ENCODE measurements at regions not wholly inside any gene's neighbourhood (a gene's known extent, or its start where the extent isn't known, plus 50 kb on each side); places are given as distances from the start of the nearest gene placed in this dataset.

- TF ChIP-seq IRF9 (tag; IDR thresholded peaks at IDR 0.05) (no peak), USF2 (CRISPR knock-in tag; IDR thresholded peaks at IDR 0.05) (no peak), JUNB (CRISPR knock-in tag; conservative IDR thresholded peaks at IDR 0.05) (no peak)
Measured at GRCh38 chr1:163604896-163605295, 283.1 kb downstream of the NUF2 start (continued).

- no peak overlapping the region for H3K9ac ChIP-seq (ENCODE audit: insufficient read depth in 1 of 2, low read depth in 2 of 2, low read length in 2 of 2)
- H3K9me3 ChIP-seq (replicated peaks; ENCODE audit: control insufficient read depth, insufficient read depth, low read depth, low read length), result peaks cover 3% of the 10 kb centered on the region; the same call in 1 of the 2 replicates
- in situ Hi-C loops (cut with MboI), result no loop called here
- H3K27me3 ChIP-seq (ENCODE audit: control insufficient read depth in 2 of 2, insufficient read depth in 2 of 2, low read length in 2 of 2), result no peaks in the 10 kb centered on the region
- ATAC-seq (no peak), DNase-seq (ENCODE audit: extremely low read depth in 1 of 4, low spot score in 3 of 4) (no peak), FAIRE-seq (no peak)
- no peak overlapping the region for H3K4me3 ChIP-seq
- no peak overlapping the region for H3K27ac ChIP-seq (ENCODE audit: extremely low read depth, low read depth, low read length)
- no peaks in the 10 kb centered on the region for H3K4me1 ChIP-seq (replicated peaks in 1 of 2; ENCODE audit: control insufficient read depth in 2 of 2, insufficient read depth in 2 of 2, low read length in 2 of 2)
- 0% methylated on average over 2 of the region's 2 CpGs for WGBS (ENCODE audit: insufficient coverage, low coverage, missing lambda C conversion rate)
- intact Hi-C loops (cut with micrococcal nuclease), result no loop called here
- ChIA-PET POLR2A (no interaction called here), CTCF (ENCODE audit: low intra/inter-chr PET ratio) (no interaction called here)
- no peak overlapping the region for H2AFZ ChIP-seq (ENCODE audit: low read depth, low read length)
- H3K9me1 ChIP-seq (ENCODE audit: control insufficient read depth, insufficient read depth, low read length), result no peaks in the 10 kb centered on the region
- no peaks in the 10 kb centered on the region for H3K36me3 ChIP-seq (ENCODE audit: control insufficient read depth, insufficient read depth, low read length)
- H3K79me2 ChIP-seq (ENCODE audit: control insufficient read depth, insufficient read depth, low read length), result no peaks in the 10 kb centered on the region
- no peak overlapping the region for H3K4me2 ChIP-seq (ENCODE audit: insufficient read depth, low read length)
- no TSS peak for BruUV-seq (replicated peaks)
- TF ChIP-seq HINFP (tag; conservative IDR thresholded peaks at IDR 0.05; ENCODE audit: low read depth), result no peak
- H4K20me1 ChIP-seq (replicated peaks; ENCODE audit: control insufficient read depth, insufficient read depth, low read length), result no peaks in the 10 kb centered on the region
Measured at GRCh38 chr1:163608979-163609378, 287.2 kb downstream of the NUF2 start.

All from K562 (cell line).